ENCODE measurements at regions not wholly inside any gene's neighbourhood (a gene's known extent, or its start where the extent isn't known, plus 50 kb on each side); places are given as distances from the start of the nearest gene placed in this dataset.
"Not testable (repeated sequence)": the region's sequence is repeated elsewhere in the genome, so short reads cannot be mapped to it uniquely, and the experiment has no call there.

DNA sequence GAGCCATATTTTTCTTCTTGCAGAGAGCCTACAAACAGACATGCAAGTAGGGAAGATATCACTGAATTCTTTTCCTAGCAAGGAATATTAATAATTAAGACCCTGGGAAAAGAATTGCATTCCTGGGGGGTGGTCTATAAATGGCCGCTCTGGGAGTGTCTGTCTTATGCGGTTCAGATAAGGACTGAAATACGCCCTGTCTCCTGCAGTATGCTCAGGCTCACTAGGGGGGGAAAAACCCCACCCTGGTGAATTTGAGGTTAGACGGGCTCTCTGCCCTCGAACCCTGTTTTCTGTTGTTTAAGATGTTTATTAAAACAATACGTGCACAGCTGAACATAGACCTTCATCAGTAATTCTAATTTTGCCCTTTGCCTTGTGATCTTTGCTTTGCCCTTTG is 88.6 kb downstream of the WTIP start:
- H4K91ac ChIP-seq (replicated peaks; ENCODE audit: insufficient read length, low read length); H3K23me2 ChIP-seq (ENCODE audit: low read depth, low read length); H2BK20ac ChIP-seq (ENCODE audit: low read length); H3K79me1 ChIP-seq (ENCODE audit: low read depth, low read length); H2BK12ac ChIP-seq (ENCODE audit: low read depth, low read length); POLR2A ChIA-PET (ENCODE audit: partially characterized antibody); H3K4me2 ChIP-seq (ENCODE audit: insufficient read depth in 1 of 2, low read depth in 2 of 2, low read length in 2 of 2); H2BK15ac ChIP-seq (ENCODE audit: low read length); H3K4ac ChIP-seq (replicated peaks; ENCODE audit: insufficient read length, low read depth, low read length); H4K20me1 ChIP-seq (replicated peaks in 1 of 2; ENCODE audit: control insufficient read depth in 1 of 2, insufficient read depth in 2 of 2, low read length in 2 of 2); H2BK120ac ChIP-seq (replicated peaks; ENCODE audit: low read depth, low read length); H3K36me3 ChIP-seq (ENCODE audit: control insufficient read depth in 2 of 4, insufficient read depth in 4 of 4, low read length in 3 of 4); H3K9ac ChIP-seq (replicated peaks in 1 of 4; ENCODE audit: extremely low read depth in 1 of 4, low read depth in 3 of 4, low read length in 3 of 4); H2BK5ac ChIP-seq (ENCODE audit: low read depth, low read length); H4K5ac ChIP-seq (ENCODE audit: insufficient read length, low read depth, low read length); CTCF ChIA-PET (ENCODE audit: partially characterized antibody); H2AK5ac ChIP-seq (ENCODE audit: low read depth, low read length); H2AFZ ChIP-seq (ENCODE audit: low read length); H3K79me2 ChIP-seq (ENCODE audit: control insufficient read depth in 1 of 2, insufficient read depth in 2 of 2, low read length in 2 of 2); H3K4me1 ChIP-seq (replicated peaks in 1 of 4; ENCODE audit: control insufficient read depth in 3 of 4, insufficient read depth in 4 of 4, low read length in 3 of 4); H3K56ac ChIP-seq (replicated peaks; ENCODE audit: insufficient read length, low read depth, low read length); H3K27ac ChIP-seq (ENCODE audit: low read depth, low read length); H3K23ac ChIP-seq (ENCODE audit: insufficient read length); H4K8ac ChIP-seq (ENCODE audit: extremely low read depth, insufficient read depth, low read length); DNase-seq (ENCODE audit: low read depth in 1 of 2, low spot score in 2 of 2); H3K27me3 ChIP-seq (replicated peaks in 1 of 4; ENCODE audit: control insufficient read depth in 3 of 4, extremely low read depth in 1 of 4, insufficient read depth in 3 of 4, low read length in 3 of 4); FAIRE-seq; H3K14ac ChIP-seq (ENCODE audit: insufficient read length); H3K4me3 ChIP-seq (ENCODE audit: extremely low read depth in 1 of 4, insufficient read depth in 2 of 4, low read depth in 3 of 4, low read length in 4 of 4); H3K18ac ChIP-seq (ENCODE audit: extremely low read depth, low read length): not testable (repeated sequence)
- TF ChIP-seq EP300 (IDR thresholded peaks at IDR 0.05; ENCODE audit: borderline replicate concordance in 1 of 2, low read depth in 2 of 2, low read length in 2 of 2): peak in 1 of 2 experiments; percentile 54; a peak in 1 of 3 replicates
- peaks cover 25 to 32% of the 10 kb centered on the region in 2 experiments for H3K9me3 ChIP-seq (ENCODE audit: insufficient read depth in 2 of 2, low read depth in 1 of 2, low read length in 1 of 2)
- WGBS, 2 experiments (ENCODE audit: extremely low coverage in 1 of 2, insufficient coverage in 1 of 2, insufficient read length in 1 of 2, insufficient replicate concordance in 2 of 2, low coverage in 1 of 2, low lambda C conversion rate in 2 of 2, missing lambda C conversion rate in 1 of 2): 87% methylated on average over 6 of the region's 6 CpGs; no CpG with 5 or more reads in 1 of the 2 experiments

DNA sequence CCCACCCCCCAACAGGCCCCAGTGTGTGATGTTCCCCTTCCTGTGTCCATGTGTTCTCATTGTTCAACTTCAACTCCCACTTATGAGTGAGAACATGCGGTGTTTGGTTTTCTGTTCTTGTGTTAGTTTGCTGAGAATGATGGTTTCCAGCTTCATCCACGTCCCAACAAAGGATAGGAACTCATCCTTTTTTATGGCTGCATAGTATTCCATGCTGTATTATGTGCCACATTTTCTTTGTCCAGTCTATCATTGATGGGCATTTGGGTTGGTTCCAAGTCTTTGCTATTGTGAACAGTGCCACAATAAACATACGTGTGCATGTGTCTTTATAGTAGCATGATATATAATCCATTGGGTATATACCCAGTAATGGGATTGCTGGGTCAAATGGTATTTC is 80.8 kb downstream of the WTIP start:
- FAIRE-seq; H3K23ac ChIP-seq (ENCODE audit: insufficient read length); H3K14ac ChIP-seq (ENCODE audit: insufficient read length); CTCF ChIA-PET (ENCODE audit: partially characterized antibody); H3K18ac ChIP-seq (ENCODE audit: extremely low read depth, low read length); H3K23me2 ChIP-seq (ENCODE audit: low read depth, low read length); H3K79me1 ChIP-seq (ENCODE audit: low read depth, low read length); DNase-seq (ENCODE audit: low read depth in 1 of 2, low spot score in 2 of 2); H4K20me1 ChIP-seq (replicated peaks in 1 of 2; ENCODE audit: control insufficient read depth in 1 of 2, insufficient read depth in 2 of 2, low read length in 2 of 2); H2BK15ac ChIP-seq (ENCODE audit: low read length); H3K27me3 ChIP-seq (replicated peaks in 1 of 4; ENCODE audit: control insufficient read depth in 3 of 4, extremely low read depth in 1 of 4, insufficient read depth in 3 of 4, low read length in 3 of 4); H3K9ac ChIP-seq (replicated peaks in 1 of 4; ENCODE audit: extremely low read depth in 1 of 4, low read depth in 3 of 4, low read length in 3 of 4); H2BK12ac ChIP-seq (ENCODE audit: low read depth, low read length); POLR2A ChIA-PET (ENCODE audit: partially characterized antibody); H2BK5ac ChIP-seq (ENCODE audit: low read depth, low read length); H3K4me3 ChIP-seq (ENCODE audit: extremely low read depth in 1 of 4, insufficient read depth in 2 of 4, low read depth in 3 of 4, low read length in 4 of 4); H3K9me3 ChIP-seq (ENCODE audit: insufficient read depth in 2 of 2, low read depth in 1 of 2, low read length in 1 of 2); H3K79me2 ChIP-seq (ENCODE audit: control insufficient read depth in 1 of 2, insufficient read depth in 2 of 2, low read length in 2 of 2); H4K91ac ChIP-seq (replicated peaks; ENCODE audit: insufficient read length, low read length); H4K5ac ChIP-seq (ENCODE audit: insufficient read length, low read depth, low read length); H2AFZ ChIP-seq (ENCODE audit: low read length); H2BK20ac ChIP-seq (ENCODE audit: low read length); H3K4ac ChIP-seq (replicated peaks; ENCODE audit: insufficient read length, low read depth, low read length); H4K8ac ChIP-seq (ENCODE audit: extremely low read depth, insufficient read depth, low read length); H2BK120ac ChIP-seq (replicated peaks; ENCODE audit: low read depth, low read length); H3K56ac ChIP-seq (replicated peaks; ENCODE audit: insufficient read length, low read depth, low read length); H3K27ac ChIP-seq (ENCODE audit: low read depth, low read length); H3K4me2 ChIP-seq (ENCODE audit: insufficient read depth in 1 of 2, low read depth in 2 of 2, low read length in 2 of 2); H3K4me1 ChIP-seq (replicated peaks in 1 of 4; ENCODE audit: control insufficient read depth in 3 of 4, insufficient read depth in 4 of 4, low read length in 3 of 4); H3K36me3 ChIP-seq (ENCODE audit: control insufficient read depth in 2 of 4, insufficient read depth in 4 of 4, low read length in 3 of 4); H2AK5ac ChIP-seq (ENCODE audit: low read depth, low read length): not testable (repeated sequence)
- 67% methylated on average over 3 of the region's 3 CpGs; no CpG with 5 or more reads in 1 of the 2 experiments for WGBS, 2 experiments (ENCODE audit: extremely low coverage in 1 of 2, insufficient coverage in 1 of 2, insufficient read length in 1 of 2, insufficient replicate concordance in 2 of 2, low coverage in 1 of 2, low lambda C conversion rate in 2 of 2, missing lambda C conversion rate in 1 of 2)
